Activated B cell treated with CpG ODN at 0.5 μM for 24 hours (primary cell): ENCODE measurements at regions not wholly inside any gene's neighbourhood (a gene's known extent, or its start where the extent isn't known, plus 50 kb on each side); places are given as distances from the start of the nearest gene placed in this dataset.

ENCODE experiments used
- ATAC-seq: fragments of 200-7000 bp; cut with Tn5 transposase; one replicate; pipeline ENCODE4 v1.10.0; 2021; ENCODE audit warnings: low read depth, mild to moderate bottlenecking, moderate library complexity
- CTCF ChIA-PET: fragments of 350-600 bp; sonication (Branson Sonifier 250); formaldehyde crosslinking; loops from one replicate; lab custom pipeline; 2021; ENCODE audit warnings: antibody characterized with exemption; lab: Charles Lee
- POLR2A ChIA-PET: fragments of 350-600 bp; sonication (Branson Sonifier 250); formaldehyde crosslinking; loops from one replicate; lab custom pipeline; 2021; ENCODE audit warnings: antibody characterized with exemption; lab: Charles Lee
- DNase-seq: peaks from one replicate; pipeline ENCODE4 v3.0.0; 2022
- H3K27ac Mint-ChIP-seq: one replicate; pipeline ENCODE4 v1.8.0; 2020; ENCODE audit warnings: mixed read lengths
- H3K27me3 Mint-ChIP-seq: one replicate; pipeline ENCODE4 v1.8.0; 2021; ENCODE audit warnings: mixed read lengths
- H3K36me3 Mint-ChIP-seq: one replicate; pipeline ENCODE4 v1.8.0; 2021; ENCODE audit warnings: low read depth, mixed read lengths
- H3K4me1 Mint-ChIP-seq: one replicate; pipeline ENCODE4 v1.8.0; 2021; ENCODE audit warnings: mixed read lengths
- H3K4me3 Mint-ChIP-seq: one replicate; pipeline ENCODE4 v1.8.0; 2020; ENCODE audit warnings: mild to moderate bottlenecking, mixed read lengths
- H3K9me3 Mint-ChIP-seq: one replicate; pipeline ENCODE4 v1.8.0; 2020; ENCODE audit warnings: mixed read lengths
- CTCF ChIP-seq: fragments of 200-600 bp; IDR thresholded peaks from one replicate; pipeline ENCODE4 v1.8.0; 2022; ENCODE audit warnings: antibody characterized with exemption, mild to moderate bottlenecking
- intact Hi-C: fragments of 100-400 bp; cut with micrococcal nuclease; formaldehyde crosslinking; loops from one replicate; pipeline ENCODE4 v1.15.1; 2024

GRCh38 chr7:81235997-81236396 is 317.1 kb upstream of the SEMA3C start:
- H3K27ac Mint-ChIP-seq, result no peak overlapping the region
- H3K4me3 Mint-ChIP-seq, result no peak overlapping the region
- no peaks in the 10 kb centered on the region for H3K36me3 Mint-ChIP-seq
- H3K4me1 Mint-ChIP-seq, result no peaks in the 10 kb centered on the region
- ChIA-PET POLR2A (no interaction called here), CTCF (no interaction called here)
- no peak for DNase-seq
- no peak for TF ChIP-seq CTCF
- ATAC-seq, result no peak
- H3K9me3 Mint-ChIP-seq, result no peaks in the 10 kb centered on the region
- intact Hi-C loops, result no loop called here
- no peaks in the 10 kb centered on the region for H3K27me3 Mint-ChIP-seq

- CTCF ChIA-PET, result no interaction called here
- POLR2A ChIA-PET, result no interaction called here
- H3K27ac Mint-ChIP-seq, result no peak overlapping the region
- H3K9me3 Mint-ChIP-seq, result no peaks in the 10 kb centered on the region
- no peaks in the 10 kb centered on the region for H3K27me3 Mint-ChIP-seq
- DNase-seq (no peak), ATAC-seq (no peak)
- H3K4me1 Mint-ChIP-seq, result no peaks in the 10 kb centered on the region
- no peak for TF ChIP-seq CTCF
- intact Hi-C loops, result no loop called here
- H3K36me3 Mint-ChIP-seq, result no peaks in the 10 kb centered on the region
- no peak overlapping the region for H3K4me3 Mint-ChIP-seq
Observed at GRCh38 chr7:81234896-81235295, 316.0 kb upstream of the SEMA3C start.

GRCh38 chr7:81233208-81233940 is 314.5 kb upstream of the SEMA3C start:
- Mint-ChIP-seq H3K27ac (no peak overlapping the region), H3K27me3 (no peaks in the 10 kb centered on the region), H3K4me3 (no peak overlapping the region), H3K9me3 (no peaks in the 10 kb centered on the region), H3K36me3 (no peaks in the 10 kb centered on the region), H3K4me1 (no peaks in the 10 kb centered on the region)
- intact Hi-C loops, result no loop called here
- ATAC-seq (no peak), DNase-seq (no peak)
- ChIA-PET CTCF (no interaction called here), POLR2A (no interaction called here)
- no peak for TF ChIP-seq CTCF

GRCh38 chr7:81232084-81232799 is 313.4 kb upstream of the SEMA3C start:
- Mint-ChIP-seq H3K4me1 (no peaks in the 10 kb centered on the region), H3K4me3 (no peak overlapping the region), H3K27ac (no peak overlapping the region), H3K36me3 (no peaks in the 10 kb centered on the region), H3K9me3 (no peaks in the 10 kb centered on the region), H3K27me3 (no peaks in the 10 kb centered on the region)
- no peak for ATAC-seq
- CTCF ChIA-PET, result no interaction called here
- no peak for TF ChIP-seq CTCF
- POLR2A ChIA-PET, result no interaction called here
- DNase-seq, result no peak
- intact Hi-C loops, result no loop called here

- DNase-seq (no peak), ATAC-seq (no peak)
- Mint-ChIP-seq H3K4me3 (no peak overlapping the region), H3K27me3 (no peaks in the 10 kb centered on the region), H3K4me1 (no peaks in the 10 kb centered on the region), H3K27ac (no peak overlapping the region), H3K36me3 (no peaks in the 10 kb centered on the region), H3K9me3 (no peaks in the 10 kb centered on the region)
- TF ChIP-seq CTCF, result no peak
- intact Hi-C loops, result no loop called here
- ChIA-PET CTCF (no interaction called here), POLR2A (no interaction called here)
Observed at GRCh38 chr7:81231301-81231838, 312.5 kb upstream of the SEMA3C start.
